SK-N-SH (cell line): ENCODE measurements at regions not wholly inside any gene's neighbourhood (a gene's known extent, or its start where the extent isn't known, plus 50 kb on each side); places are given as distances from the start of the nearest gene placed in this dataset.

Source experiments
- CTCF ChIP-seq: fragments of 200-600 bp; sonication (generic); IDR thresholded peaks from 2 replicates; pipeline ENCODE4 v1.6.1; 2017; ENCODE audit warnings: antibody characterized with exemption, mild to moderate bottlenecking, moderate library complexity
- EP300 ChIP-seq, 2 experiments: IDR thresholded peaks; 2 replicates each; pipeline versions ENCODE4 v1.4.0 to v1.6.1; 2012; ENCODE audit warnings: borderline replicate concordance in 1 of 2, low read depth in 1 of 2, low read length in 1 of 2
- EZH2phosphoT487 ChIP-seq: fragments of 200-600 bp; sonication (generic); IDR thresholded peaks from 2 replicates; pipeline ENCODE4 v1.6.1; 2017; ENCODE audit warnings: low read depth, mixed run types, mild to moderate bottlenecking, antibody characterized with exemption, moderate library complexity, borderline replicate concordance
- FOXJ3 ChIP-seq: sonication (generic); formaldehyde crosslinking; IDR thresholded peaks from 2 replicates; pipeline ENCODE4 v1.5.1; 2020; ENCODE audit warnings: mild to moderate bottlenecking, missing genetic modification reagents
- FOXM1 ChIP-seq: IDR thresholded peaks from 2 replicates; pipeline ENCODE4 v1.4.0; 2012; ENCODE audit warnings: low read depth, mild to moderate bottlenecking
- MAX ChIP-seq: IDR thresholded peaks from 2 replicates; pipeline ENCODE4 v1.4.0; 2012; ENCODE audit warnings: low read depth
- NFIC ChIP-seq: IDR thresholded peaks from 2 replicates; pipeline ENCODE4 v1.4.0; 2012; ENCODE audit warnings: borderline replicate concordance
- NRF1 ChIP-seq: IDR thresholded peaks from 2 replicates; pipeline ENCODE4 v1.6.1; 2012; ENCODE audit warnings: low read depth, mild to moderate bottlenecking, low read length
- POLR2AphosphoS5 ChIP-seq: IDR thresholded peaks from 2 replicates; pipeline ENCODE4 v1.6.1; 2012; ENCODE audit warnings: low read depth, low read length
- RAD21 ChIP-seq: IDR thresholded peaks from 2 replicates; pipeline ENCODE4 v1.6.1; 2012; ENCODE audit warnings: mild to moderate bottlenecking, low read length
- RCOR1 ChIP-seq: fragments of 150-350 bp; IDR thresholded peaks from 2 replicates; pipeline ENCODE4 v1.6.1; 2017; ENCODE audit warnings: antibody characterized with exemption, low read length
- TAF1 ChIP-seq: IDR thresholded peaks from 2 replicates; pipeline ENCODE4 v1.6.1; 2012; ENCODE audit warnings: low read depth, mild to moderate bottlenecking, low read length, moderate library complexity, borderline replicate concordance
- ZBTB33 ChIP-seq: IDR thresholded peaks from 2 replicates; pipeline ENCODE4 v1.4.0; 2012; ENCODE audit warnings: low read depth, borderline replicate concordance

GRCh38 chr3:105094588-105094987 is 272.1 kb upstream of the ALCAM start:
- TF ChIP-seq NRF1 (no peak), RAD21 (no peak), POLR2AphosphoS5 (no peak), NFIC (no peak), MAX (no peak), EZH2phosphoT487 (no peak), CTCF (no peak), TAF1 (no peak), FOXJ3 (CRISPR knock-in tag) (no peak), ZBTB33 (no peak), EP300 (IDR thresholded peaks at IDR 0.05; ENCODE audit: borderline replicate concordance in 1 of 2, low read depth in 1 of 2, low read length in 1 of 2) (no peak), FOXM1 (no peak), RCOR1 (no peak)
